H1 (cell line): ENCODE measurements at regions not wholly inside any gene's neighbourhood (a gene's known extent, or its start where the extent isn't known, plus 50 kb on each side); places are given as distances from the start of the nearest gene placed in this dataset.

Experiments
- CTCF ChIA-PET: fragments of 300-600 bp; sonication (Branson Sonifier 250); formaldehyde crosslinking; loops from one replicate; lab custom pipeline; 2021; ENCODE audit not compliant: partially characterized antibody; lab: Charles Lee
- POLR2A ChIA-PET: fragments of 300-600 bp; sonication (Branson Sonifier 250); formaldehyde crosslinking; loops from one replicate; lab custom pipeline; 2021; ENCODE audit warnings: inconsistent platforms; ENCODE audit not compliant: partially characterized antibody; lab: Charles Lee
- DNase-seq, 2 experiments: peaks; one replicate each; pipeline versions ENCODE4 v3.0.0 to v3.0.0-alpha.2; 2010 to 2022; ENCODE audit warnings: low spot score in 2 of 2, low read depth in 1 of 2, mixed read lengths in 1 of 2
- FAIRE-seq: peaks from 2 replicates; lab custom pipeline; 2011; peaks lifted over from hg19 to GRCh38; lab: Jason Lieb, UNC
- H2AFZ ChIP-seq: 2 replicates; pipeline ENCODE4 v1.8.1; 2012; ENCODE audit warnings: low read length, inconsistent platforms
- H2AK5ac ChIP-seq: 2 replicates; pipeline ENCODE4 v1.6.1; 2013; ENCODE audit warnings: low read depth, low read length
- H2BK120ac ChIP-seq: replicated peaks from 2 replicates; pipeline ENCODE3; 2013; ENCODE audit warnings: low read depth, low read length, inconsistent platforms
- H2BK12ac ChIP-seq: 2 replicates; pipeline ENCODE4 v1.6.1; 2013; ENCODE audit warnings: low read depth, low read length
- H2BK15ac ChIP-seq: 2 replicates; pipeline ENCODE4 v1.6.1; 2013; ENCODE audit warnings: low read length
- H2BK20ac ChIP-seq: 2 replicates; pipeline ENCODE4 v1.6.1; 2013; ENCODE audit warnings: low read length
- H2BK5ac ChIP-seq: 2 replicates; pipeline ENCODE4 v1.6.1; 2013; ENCODE audit warnings: low read depth, low read length
- H3K14ac ChIP-seq: 2 replicates; pipeline ENCODE4 v1.6.1; 2013; ENCODE audit warnings: inconsistent platforms; ENCODE audit not compliant: insufficient read length
- H3K18ac ChIP-seq: 2 replicates; pipeline ENCODE4 v1.6.1; 2013; ENCODE audit warnings: low read length; ENCODE audit errors: extremely low read depth
- H3K23ac ChIP-seq: 2 replicates; pipeline ENCODE4 v1.6.1; 2013; ENCODE audit warnings: inconsistent platforms; ENCODE audit not compliant: insufficient read length
- H3K23me2 ChIP-seq: 2 replicates; pipeline ENCODE4 v1.6.1; 2013; ENCODE audit warnings: low read depth, low read length
- H3K27ac ChIP-seq: 2 replicates; pipeline ENCODE4 v1.6.1; 2011; ENCODE audit warnings: low read depth, low read length, inconsistent platforms
- H3K27me3 ChIP-seq, 4 experiments: replicated peaks in 1 of 4; 1 replicate in 1 of 4; 2 replicates in 3 of 4; pipeline versions ENCODE4 v1.6.1 to v1.8.1; 2011 to 2013; ENCODE audit warnings: low read length in 3 of 4, mild to moderate bottlenecking in 3 of 4, inconsistent platforms in 2 of 4, mixed read lengths in 2 of 4, moderate library complexity in 1 of 4; ENCODE audit not compliant: control insufficient read depth in 3 of 4, insufficient read depth in 3 of 4; ENCODE audit errors: extremely low read depth in 1 of 4
- H3K36me3 ChIP-seq, 4 experiments: 2 replicates each; pipeline versions ENCODE4 v1.6.1 to v1.8.1; 2011 to 2013; ENCODE audit warnings: mild to moderate bottlenecking in 4 of 4, low read length in 3 of 4, moderate library complexity in 2 of 4, control low read depth in 1 of 4, inconsistent platforms in 1 of 4; ENCODE audit not compliant: insufficient read depth in 4 of 4, control insufficient read depth in 2 of 4
- H3K4ac ChIP-seq: replicated peaks from 2 replicates; pipeline ENCODE3; 2013; ENCODE audit warnings: low read length, low read depth, mixed read lengths, inconsistent platforms; ENCODE audit not compliant: insufficient read length
- H3K4me1 ChIP-seq, 4 experiments: replicated peaks in 1 of 4; 1 replicate in 1 of 4; 2 replicates in 3 of 4; pipeline versions ENCODE4 v1.6.1 to v1.8.1; 2011 to 2013; ENCODE audit warnings: low read length in 3 of 4, inconsistent platforms in 2 of 4, mixed read lengths in 1 of 4; ENCODE audit not compliant: insufficient read depth in 4 of 4, control insufficient read depth in 3 of 4
- H3K4me2 ChIP-seq, 2 experiments: 2 replicates each; pipeline versions ENCODE4 v1.6.1 to v1.8.1; 2011 to 2013; ENCODE audit warnings: low read depth in 2 of 2, low read length in 2 of 2, control low read depth in 1 of 2, inconsistent platforms in 1 of 2, mild to moderate bottlenecking in 1 of 2; ENCODE audit not compliant: insufficient read depth in 1 of 2
- H3K4me3 ChIP-seq, 4 experiments: fragments of 200-600, 300-600 bp in 1 of 4; sonication (generic), shearing (Covaris generic), sonication (Bioruptor Twin) in 1 of 4; 2 replicates each; pipeline versions ENCODE4 v1.5.1 to v1.8.1; 2011 to 2016; ENCODE audit warnings: low read length in 4 of 4, low read depth in 3 of 4, control low read depth in 2 of 4, inconsistent platforms in 2 of 4, mild to moderate bottlenecking in 2 of 4, mixed read lengths in 1 of 4, moderate library complexity in 1 of 4; ENCODE audit not compliant: insufficient read depth in 2 of 4; ENCODE audit errors: extremely low read depth in 1 of 4
- H3K56ac ChIP-seq: replicated peaks from 2 replicates; pipeline ENCODE3; 2013; ENCODE audit warnings: low read depth, mild to moderate bottlenecking, mixed read lengths, low read length, inconsistent platforms; ENCODE audit not compliant: insufficient read length
- H3K79me1 ChIP-seq: 2 replicates; pipeline ENCODE4 v1.6.1; 2013; ENCODE audit warnings: low read depth, low read length, control low read depth
- H3K79me2 ChIP-seq, 2 experiments: 2 replicates each; pipeline versions ENCODE4 v1.6.1 to v1.8.1; 2012 to 2013; ENCODE audit warnings: low read length in 2 of 2, mild to moderate bottlenecking in 2 of 2, inconsistent platforms in 1 of 2; ENCODE audit not compliant: insufficient read depth in 2 of 2, control insufficient read depth in 1 of 2
- H3K9ac ChIP-seq, 4 experiments: replicated peaks in 1 of 4; 1 replicate in 1 of 4; 2 replicates in 3 of 4; pipeline versions ENCODE4 v1.6.1 to v1.8.1; 2011 to 2013; ENCODE audit warnings: low read depth in 3 of 4, low read length in 3 of 4, control low read depth in 2 of 4, mild to moderate bottlenecking in 2 of 4, moderate library complexity in 2 of 4, inconsistent platforms in 1 of 4; ENCODE audit errors: extremely low read depth in 1 of 4
- H3K9me3 ChIP-seq, 2 experiments: 2 replicates each; pipeline versions ENCODE4 v1.6.1 to v1.8.1; 2012 to 2013; ENCODE audit warnings: mild to moderate bottlenecking in 2 of 2, moderate library complexity in 2 of 2, control low read depth in 1 of 2, inconsistent platforms in 1 of 2, low read depth in 1 of 2, low read length in 1 of 2, mixed read lengths in 1 of 2; ENCODE audit not compliant: insufficient read depth in 2 of 2
- H4K20me1 ChIP-seq, 2 experiments: replicated peaks in 1 of 2; 2 replicates each; pipeline versions ENCODE3 to v1.8.1; 2011 to 2013; ENCODE audit warnings: inconsistent platforms in 2 of 2, low read length in 2 of 2, mild to moderate bottlenecking in 1 of 2; ENCODE audit not compliant: insufficient read depth in 2 of 2, control insufficient read depth in 1 of 2
- H4K5ac ChIP-seq: 2 replicates; pipeline ENCODE4 v1.6.1; 2013; ENCODE audit warnings: low read length, low read depth, mixed read lengths, inconsistent platforms; ENCODE audit not compliant: insufficient read length
- H4K8ac ChIP-seq: 2 replicates; pipeline ENCODE4 v1.8.0; 2013; ENCODE audit warnings: mild to moderate bottlenecking, moderate library complexity, low read length, inconsistent platforms; ENCODE audit not compliant: insufficient read depth; ENCODE audit errors: extremely low read depth
- H4K91ac ChIP-seq: replicated peaks from 2 replicates; pipeline ENCODE3; 2013; ENCODE audit warnings: low read length, mixed read lengths, inconsistent platforms; ENCODE audit not compliant: insufficient read length
- CHD1 ChIP-seq: IDR thresholded peaks from 2 replicates; pipeline ENCODE4 v1.6.1; 2012; ENCODE audit warnings: low read depth, low read length, improper control_type of control experiment
- EZH2 ChIP-seq: fragments of 200-600 bp; sonication (generic); IDR thresholded peaks from 2 replicates; pipeline ENCODE4 v1.7.1; 2012; ENCODE audit warnings: low read depth, mild to moderate bottlenecking, moderate library complexity, low read length, inconsistent platforms; ENCODE audit not compliant: severe bottlenecking
- TF ChIP-seq, protein P1 (sequence below): IDR thresholded peaks from 2 replicates; pipeline ENCODE4 v1.6.1; 2012; ENCODE audit warnings: inconsistent platforms

DNA sequence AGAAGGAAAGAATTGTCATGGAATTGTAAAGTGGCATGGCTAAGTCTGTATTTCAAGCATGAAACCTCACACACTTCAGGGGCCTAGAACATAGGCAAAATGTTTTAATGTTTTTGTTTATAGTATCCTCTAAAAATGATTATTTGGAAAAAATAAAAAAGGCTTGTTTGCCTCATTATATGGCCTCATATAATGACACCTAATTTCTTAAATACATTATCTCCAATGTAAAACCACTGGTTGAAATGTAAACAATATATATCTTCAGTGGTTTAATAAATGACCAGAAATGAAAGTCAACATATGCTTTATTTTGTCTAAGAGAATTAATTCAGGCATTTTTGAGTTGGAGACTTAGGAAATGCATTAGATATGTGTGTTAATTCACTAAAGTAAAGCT lies 1736.6 kb downstream of the EFNA5 start:
- Histone ChIP-seq H3K18ac (no peak overlapping the region), H3K4ac (no peak overlapping the region), H2AK5ac (no peak overlapping the region), H2BK20ac (no peak overlapping the region), H3K27ac (no peak overlapping the region)
- CTCF ChIA-PET = no interaction called here
- TF ChIP-seq EZH2 (no peak), CHD1 (no peak)
- TF ChIP-seq, protein P1, sequence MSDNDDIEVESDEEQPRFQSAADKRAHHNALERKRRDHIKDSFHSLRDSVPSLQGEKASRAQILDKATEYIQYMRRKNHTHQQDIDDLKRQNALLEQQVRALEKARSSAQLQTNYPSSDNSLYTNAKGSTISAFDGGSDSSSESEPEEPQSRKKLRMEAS = no peak
- TF ChIP-seq, all 59 proteins: peak for 0
- H2AFZ ChIP-seq = no peak overlapping the region
- H3K56ac ChIP-seq = no peak overlapping the region
- no peak overlapping the region for H3K14ac ChIP-seq
- no peak overlapping the region for H3K4me2 ChIP-seq
- H2BK5ac ChIP-seq = no peak overlapping the region
- no peaks in the 10 kb centered on the region for H3K79me1 ChIP-seq
- POLR2A ChIA-PET = no interaction called here
- no peaks in the 10 kb centered on the region for H3K27me3 ChIP-seq
- H4K5ac ChIP-seq = no peak overlapping the region
- no peak overlapping the region for H3K9ac ChIP-seq
- H3K23ac ChIP-seq = no peak overlapping the region
- H3K4me1 ChIP-seq = no peaks in the 10 kb centered on the region
- H2BK12ac ChIP-seq = no peak overlapping the region
- DNase-seq (no peak), FAIRE-seq (no peak)
- no peaks in the 10 kb centered on the region for H3K36me3 ChIP-seq
- no peaks in the 10 kb centered on the region for H3K23me2 ChIP-seq
- H4K8ac ChIP-seq = no peak overlapping the region
- peaks cover 2 to 7% of the 10 kb centered on the region in 2 experiments; a peak in 2 of 4 replicates for H3K9me3 ChIP-seq
- H2BK15ac ChIP-seq = no peak overlapping the region
- no peak overlapping the region for H4K91ac ChIP-seq
- H3K4me3 ChIP-seq = no peak overlapping the region
- H4K20me1 ChIP-seq = no peaks in the 10 kb centered on the region
- no peaks in the 10 kb centered on the region for H3K79me2 ChIP-seq
- H2BK120ac ChIP-seq = no peak overlapping the region
